COLO829 (cell line): ENCODE measurements at regions not wholly inside any gene's neighbourhood (a gene's known extent, or its start where the extent isn't known, plus 50 kb on each side); places are given as distances from the start of the nearest gene placed in this dataset.

Experiments
- DNase-seq: peaks from one replicate; pipeline ENCODE4 v3.0.0; 2012; ENCODE audit warnings: low spot score

- no peak for DNase-seq
These were observed 104.3 kb upstream of the PITX1 start for GRCh38 chr5:135138116-135138850.

GRCh38 chr5:135137146-135137915 lies 103.3 kb upstream of the PITX1 start:
- DNase-seq, result no peak

GRCh38 chr5:135136546-135136945 lies 102.5 kb upstream of the PITX1 start:
- no peak for DNase-seq

GRCh38 chr5:135135530-135136226 lies 101.7 kb upstream of the PITX1 start:
- DNase-seq, result no peak

- DNase-seq, result no peak
These were observed 100.8 kb upstream of the PITX1 start for GRCh38 chr5:135134691-135135381.

GRCh38 chr5:135133698-135134515 lies 99.9 kb upstream of the PITX1 start:
- DNase-seq, result no peak

- no peak for DNase-seq
These were observed 99.2 kb upstream of the PITX1 start for GRCh38 chr5:135133181-135133580.

GRCh38 chr5:135131801-135132680 lies 98.0 kb upstream of the PITX1 start:
- DNase-seq, result no peak

GRCh38 chr5:135130261-135131215 lies 96.5 kb upstream of the PITX1 start:
- no peak for DNase-seq

- no peak for DNase-seq
These were observed 95.3 kb upstream of the PITX1 start for GRCh38 chr5:135129307-135129706.

GRCh38 chr5:135128361-135128760 lies 94.3 kb upstream of the PITX1 start:
- no peak for DNase-seq

GRCh38 chr5:135127439-135128240 lies 93.6 kb upstream of the PITX1 start:
- DNase-seq, result no peak

- no peak for DNase-seq
These were observed 92.8 kb upstream of the PITX1 start for GRCh38 chr5:135126688-135127438.

- DNase-seq, result no peak
These were observed 90.7 kb upstream of the PITX1 start for GRCh38 chr5:135124724-135125123.

GRCh38 chr5:135124128-135124527 lies 90.1 kb upstream of the PITX1 start:
- no peak for DNase-seq

GRCh38 chr5:135122797-135123196 lies 88.8 kb upstream of the PITX1 start:
- no peak for DNase-seq

- no peak for DNase-seq
These were observed 86.9 kb upstream of the PITX1 start for GRCh38 chr5:135120951-135121350.

- no peak for DNase-seq
These were observed 85.5 kb upstream of the PITX1 start for GRCh38 chr5:135119481-135119880.
